ENCODE measurements at regions not wholly inside any gene's neighbourhood (a gene's known extent, or its start where the extent isn't known, plus 50 kb on each side); places are given as distances from the start of the nearest gene placed in this dataset.

DNA sequence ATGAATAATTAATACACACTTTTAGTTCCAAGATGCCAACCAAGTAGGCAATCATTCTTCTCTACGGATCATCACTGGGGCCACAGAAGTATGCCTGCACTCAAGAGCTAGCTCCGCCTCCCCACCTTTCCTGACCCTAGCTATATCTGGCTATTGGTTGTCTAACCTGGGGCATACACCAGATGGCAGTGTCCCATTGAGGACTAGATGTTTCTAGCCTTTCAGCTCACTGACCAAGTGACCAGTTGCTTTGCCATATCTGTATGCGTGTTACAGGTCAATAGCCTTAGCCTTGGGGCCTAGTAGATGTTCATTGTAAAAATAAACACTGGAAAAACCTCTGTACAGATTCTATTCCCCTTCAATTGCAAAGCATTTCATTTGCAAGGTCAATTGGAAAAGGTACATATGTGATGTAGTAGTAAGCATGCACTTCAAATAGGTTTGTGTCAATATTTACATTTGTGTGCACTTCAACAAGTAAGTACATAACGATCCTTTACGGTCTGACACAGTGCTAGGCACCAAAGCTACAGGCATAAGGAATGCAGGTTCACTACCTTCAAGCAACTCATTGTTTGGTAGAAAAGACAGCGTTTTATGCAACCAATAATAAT, 521.7 kb downstream of the PPARGC1A start:
- TF ChIP-seq CTCF (IDR thresholded peaks at IDR 0.05) = peak; percentile 13; the same call in 1 of the 2 replicates
- no peak for TF ChIP-seq TCF7L2 (IDR thresholded peaks at IDR 0.05; ENCODE audit: low read depth, low read length)
- no peak for TF ChIP-seq POLR2AphosphoS5 (IDR thresholded peaks at IDR 0.05; ENCODE audit: low read depth, low read length)
- TF ChIP-seq, protein P1, sequence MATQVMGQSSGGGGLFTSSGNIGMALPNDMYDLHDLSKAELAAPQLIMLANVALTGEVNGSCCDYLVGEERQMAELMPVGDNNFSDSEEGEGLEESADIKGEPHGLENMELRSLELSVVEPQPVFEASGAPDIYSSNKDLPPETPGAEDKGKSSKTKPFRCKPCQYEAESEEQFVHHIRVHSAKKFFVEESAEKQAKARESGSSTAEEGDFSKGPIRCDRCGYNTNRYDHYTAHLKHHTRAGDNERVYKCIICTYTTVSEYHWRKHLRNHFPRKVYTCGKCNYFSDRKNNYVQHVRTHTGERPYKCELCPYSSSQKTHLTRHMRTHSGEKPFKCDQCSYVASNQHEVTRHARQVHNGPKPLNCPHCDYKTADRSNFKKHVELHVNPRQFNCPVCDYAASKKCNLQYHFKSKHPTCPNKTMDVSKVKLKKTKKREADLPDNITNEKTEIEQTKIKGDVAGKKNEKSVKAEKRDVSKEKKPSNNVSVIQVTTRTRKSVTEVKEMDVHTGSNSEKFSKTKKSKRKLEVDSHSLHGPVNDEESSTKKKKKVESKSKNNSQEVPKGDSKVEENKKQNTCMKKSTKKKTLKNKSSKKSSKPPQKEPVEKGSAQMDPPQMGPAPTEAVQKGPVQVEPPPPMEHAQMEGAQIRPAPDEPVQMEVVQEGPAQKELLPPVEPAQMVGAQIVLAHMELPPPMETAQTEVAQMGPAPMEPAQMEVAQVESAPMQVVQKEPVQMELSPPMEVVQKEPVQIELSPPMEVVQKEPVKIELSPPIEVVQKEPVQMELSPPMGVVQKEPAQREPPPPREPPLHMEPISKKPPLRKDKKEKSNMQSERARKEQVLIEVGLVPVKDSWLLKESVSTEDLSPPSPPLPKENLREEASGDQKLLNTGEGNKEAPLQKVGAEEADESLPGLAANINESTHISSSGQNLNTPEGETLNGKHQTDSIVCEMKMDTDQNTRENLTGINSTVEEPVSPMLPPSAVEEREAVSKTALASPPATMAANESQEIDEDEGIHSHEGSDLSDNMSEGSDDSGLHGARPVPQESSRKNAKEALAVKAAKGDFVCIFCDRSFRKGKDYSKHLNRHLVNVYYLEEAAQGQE (IDR thresholded peaks at IDR 0.05; ENCODE audit: insufficient read depth in 1 of 2, low read depth in 2 of 2, low read length in 1 of 2) = no peak
